Central memory CD8-positive, alpha-beta T cell (primary cell): ENCODE measurements at regions not wholly inside any gene's neighbourhood (a gene's known extent, or its start where the extent isn't known, plus 50 kb on each side); places are given as distances from the start of the nearest gene placed in this dataset.
"Not testable (repeated sequence)": the region's sequence is repeated elsewhere in the genome, so short reads cannot be mapped to it uniquely, and the experiment has no call there.

Source experiments
- ATAC-seq: fragments of 150-1000 bp; cut with Tn5 transposase; replicated peaks from 2 replicates; pipeline ENCODE4 v1.10.0; 2022; ENCODE audit warnings: mild to moderate bottlenecking, moderate FRiP score, moderate number of reproducible peaks; ENCODE audit not compliant: poor library complexity, severe bottlenecking; ENCODE audit errors: extremely low read depth
- DNase-seq, 2 donors: peaks; one replicate each; pipeline ENCODE4 v3.0.0; 2021; ENCODE audit warnings: low spot score in 2 of 2
- H3K27ac Mint-ChIP-seq: one replicate; pipeline ENCODE4 v1.8.0; 2022; ENCODE audit warnings: low read depth, mild to moderate bottlenecking, moderate library complexity, mixed read lengths
- H3K27me3 Mint-ChIP-seq: one replicate; pipeline ENCODE4 v1.8.0; 2022; ENCODE audit warnings: mixed read lengths
- H3K36me3 Mint-ChIP-seq: one replicate; pipeline ENCODE4 v1.8.0; 2022; ENCODE audit warnings: mild to moderate bottlenecking, moderate library complexity, mixed read lengths; ENCODE audit not compliant: insufficient read depth
- H3K4me1 Mint-ChIP-seq: one replicate; pipeline ENCODE4 v1.8.0; 2022; ENCODE audit warnings: mixed read lengths
- H3K4me3 Mint-ChIP-seq: one replicate; pipeline ENCODE4 v1.8.0; 2022; ENCODE audit warnings: mild to moderate bottlenecking, moderate library complexity, mixed read lengths
- H3K9me3 Mint-ChIP-seq: one replicate; pipeline ENCODE4 v1.8.0; 2022; ENCODE audit warnings: mixed read lengths

GRCh38 chr15:88965097-88965496, 51.9 kb upstream of the MFGE8 start:
- not testable (repeated sequence) for DNase-seq, H3K27ac Mint-ChIP-seq, H3K4me3 Mint-ChIP-seq, H3K36me3 Mint-ChIP-seq, ATAC-seq, H3K4me1 Mint-ChIP-seq
- Mint-ChIP-seq H3K9me3 (peaks cover 11% of the 10 kb centered on the region), H3K27me3 (peaks cover 27% of the 10 kb centered on the region)

GRCh38 chr15:88970232-88970631, 57.1 kb upstream of the MFGE8 start:
- Mint-ChIP-seq H3K9me3 (peaks cover 11% of the 10 kb centered on the region), H3K36me3 (no peaks in the 10 kb centered on the region), H3K4me1 (no peaks in the 10 kb centered on the region), H3K27ac (no peak overlapping the region), H3K27me3 (peaks cover 22% of the 10 kb centered on the region), H3K4me3 (no peak overlapping the region)
- no peak for DNase-seq
- ATAC-seq = no peak

- Mint-ChIP-seq H3K9me3 (peaks cover 5% of the 10 kb centered on the region), H3K36me3 (no peaks in the 10 kb centered on the region), H3K4me1 (no peaks in the 10 kb centered on the region), H3K27me3 (peaks cover 38% of the 10 kb centered on the region), H3K27ac (no peak overlapping the region), H3K4me3 (no peak overlapping the region)
- no peak for ATAC-seq
- no peak for DNase-seq
Measured at GRCh38 chr15:88974392-88974791, 61.2 kb upstream of the MFGE8 start.

GRCh38 chr15:88975891-88976290, 62.7 kb upstream of the MFGE8 start:
- H3K36me3 Mint-ChIP-seq = no peaks in the 10 kb centered on the region
- ATAC-seq (no peak), DNase-seq (no peak)
- H3K27me3 Mint-ChIP-seq = peaks cover 25% of the 10 kb centered on the region
- H3K9me3 Mint-ChIP-seq = no peaks in the 10 kb centered on the region
- H3K27ac Mint-ChIP-seq = no peak overlapping the region
- no peaks in the 10 kb centered on the region for H3K4me1 Mint-ChIP-seq
- H3K4me3 Mint-ChIP-seq = no peak overlapping the region

- Mint-ChIP-seq H3K27ac (no peak overlapping the region), H3K36me3 (no peaks in the 10 kb centered on the region), H3K4me1 (no peaks in the 10 kb centered on the region), H3K4me3 (no peak overlapping the region), H3K27me3 (peaks cover 25% of the 10 kb centered on the region), H3K9me3 (no peaks in the 10 kb centered on the region)
- no peak for DNase-seq
- no peak for ATAC-seq
Measured at GRCh38 chr15:88976656-88977055, 63.5 kb upstream of the MFGE8 start.

GRCh38 chr15:88979674-88980073, 66.5 kb upstream of the MFGE8 start:
- no peaks in the 10 kb centered on the region for H3K4me1 Mint-ChIP-seq
- ATAC-seq (no peak), DNase-seq (no peak)
- H3K27ac Mint-ChIP-seq = no peak overlapping the region
- no peaks in the 10 kb centered on the region for H3K36me3 Mint-ChIP-seq
- no peaks in the 10 kb centered on the region for H3K9me3 Mint-ChIP-seq
- no peak overlapping the region for H3K4me3 Mint-ChIP-seq
- peaks cover 16% of the 10 kb centered on the region for H3K27me3 Mint-ChIP-seq

GRCh38 chr15:88980498-88980897, 67.3 kb upstream of the MFGE8 start:
- no peak for DNase-seq
- ATAC-seq = no peak
- peaks cover 15% of the 10 kb centered on the region for H3K27me3 Mint-ChIP-seq
- no peaks in the 10 kb centered on the region for H3K36me3 Mint-ChIP-seq
- H3K27ac Mint-ChIP-seq = no peak overlapping the region
- H3K4me1 Mint-ChIP-seq = no peaks in the 10 kb centered on the region
- H3K4me3 Mint-ChIP-seq = no peak overlapping the region
- H3K9me3 Mint-ChIP-seq = no peaks in the 10 kb centered on the region

GRCh38 chr15:88981244-88982215, 68.4 kb upstream of the MFGE8 start:
- no peak for ATAC-seq
- H3K9me3 Mint-ChIP-seq = no peaks in the 10 kb centered on the region
- no peaks in the 10 kb centered on the region for H3K36me3 Mint-ChIP-seq
- H3K27me3 Mint-ChIP-seq = peaks cover 4% of the 10 kb centered on the region
- H3K4me1 Mint-ChIP-seq = no peaks in the 10 kb centered on the region
- H3K27ac Mint-ChIP-seq = no peak overlapping the region
- no peak for DNase-seq
- no peak overlapping the region for H3K4me3 Mint-ChIP-seq

GRCh38 chr15:88982304-88982945, 69.2 kb upstream of the MFGE8 start:
- ATAC-seq = no peak
- no peaks in the 10 kb centered on the region for H3K9me3 Mint-ChIP-seq

GRCh38 chr15:88982946-88983342, 69.8 kb upstream of the MFGE8 start:
- no peaks in the 10 kb centered on the region for H3K4me1 Mint-ChIP-seq
- DNase-seq (no peak), ATAC-seq (no peak)
- peaks cover 9% of the 10 kb centered on the region for H3K27me3 Mint-ChIP-seq
- H3K4me3 Mint-ChIP-seq = no peak overlapping the region
- no peaks in the 10 kb centered on the region for H3K9me3 Mint-ChIP-seq
- no peaks in the 10 kb centered on the region for H3K36me3 Mint-ChIP-seq
- no peak overlapping the region for H3K27ac Mint-ChIP-seq

More at GRCh38 chr15:88982304-88982945, 69.2 kb upstream of the MFGE8 start:
- H3K4me3 Mint-ChIP-seq = no peak overlapping the region
- H3K36me3 Mint-ChIP-seq = no peaks in the 10 kb centered on the region
- no peak overlapping the region for H3K27ac Mint-ChIP-seq
- DNase-seq = no peak
- no peaks in the 10 kb centered on the region for H3K4me1 Mint-ChIP-seq
- peaks cover 6% of the 10 kb centered on the region for H3K27me3 Mint-ChIP-seq

- H3K36me3 Mint-ChIP-seq = no peaks in the 10 kb centered on the region
- ATAC-seq = no peak
- no peak for DNase-seq
- no peak overlapping the region for H3K4me3 Mint-ChIP-seq
- peaks cover 9% of the 10 kb centered on the region for H3K27me3 Mint-ChIP-seq
- H3K27ac Mint-ChIP-seq = no peak overlapping the region
- H3K9me3 Mint-ChIP-seq = no peaks in the 10 kb centered on the region
- H3K4me1 Mint-ChIP-seq = no peaks in the 10 kb centered on the region
Measured at GRCh38 chr15:88983861-88984429, 70.8 kb upstream of the MFGE8 start.

- Mint-ChIP-seq H3K9me3 (no peaks in the 10 kb centered on the region), H3K27ac (no peak overlapping the region), H3K4me3 (no peak overlapping the region), H3K4me1 (no peaks in the 10 kb centered on the region), H3K36me3 (no peaks in the 10 kb centered on the region), H3K27me3 (peaks cover 18% of the 10 kb centered on the region)
- no peak for ATAC-seq
- no peak for DNase-seq
Measured at GRCh38 chr15:88985547-88986393, 72.6 kb upstream of the MFGE8 start.
